Stimulated activated CD4-positive, alpha-beta T cell treated with anti-CD3 and anti-CD28 coated beads, TNF-alpha, amount 100 ng/mL, for 24 hours (primary cell): ENCODE measurements at regions not wholly inside any gene's neighbourhood (a gene's known extent, or its start where the extent isn't known, plus 50 kb on each side); places are given as distances from the start of the nearest gene placed in this dataset.
"Not testable (repeated sequence)": the region's sequence is repeated elsewhere in the genome, so short reads cannot be mapped to it uniquely, and the experiment has no call there.

ENCODE experiments used
- DNase-seq, 3 experiments: peaks; one replicate each; pipeline ENCODE4 v3.0.0-alpha.2; 2020; ENCODE audit warnings: low read depth in 3 of 3

DNA sequence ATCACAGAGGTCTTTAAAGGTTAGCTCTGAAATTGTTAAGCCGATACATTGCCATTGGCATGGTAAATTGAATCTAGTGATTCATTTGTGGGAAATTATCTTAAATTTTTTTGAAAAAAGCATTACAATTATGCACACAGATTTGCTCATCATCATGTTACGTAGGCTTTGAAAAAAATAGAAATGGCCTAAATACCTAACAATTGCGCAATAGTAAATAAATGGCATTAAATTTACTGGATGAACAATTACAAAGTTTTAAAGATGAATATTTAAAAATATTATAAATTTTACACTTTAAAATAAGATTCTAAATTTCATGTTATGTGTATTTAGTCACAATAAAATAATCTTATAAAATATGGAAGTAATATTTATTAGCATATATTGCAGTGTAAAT is 171.3 kb downstream of the RPRM start:
- no peak for DNase-seq

GRCh38 chr2:153299809-153300208 is 178.8 kb downstream of the RPRM start:
- DNase-seq = no peak

DNA sequence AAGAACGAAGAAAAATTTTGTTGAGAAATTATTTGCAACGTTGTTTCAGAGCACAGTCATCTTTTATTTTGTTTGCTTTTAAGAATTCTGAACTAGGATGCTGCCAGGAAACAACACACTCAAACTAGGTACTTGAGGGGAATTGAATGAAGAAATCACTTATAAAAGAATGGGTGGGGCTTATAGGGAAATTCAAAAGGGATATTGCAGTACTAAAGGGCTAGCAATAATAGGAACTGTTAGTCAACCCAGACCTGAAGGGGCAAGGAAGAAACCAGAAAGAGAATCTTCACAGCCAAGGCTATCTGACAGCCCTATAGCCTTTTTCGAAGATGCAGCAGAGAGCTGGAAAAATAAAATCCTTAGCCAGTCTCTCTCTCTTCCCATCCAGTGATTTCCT is 179.3 kb downstream of the RPRM start:
- DNase-seq = no peak

GRCh38 chr2:153294199-153294786 is 184.3 kb downstream of the RPRM start:
- DNase-seq = no peak

- no peak for DNase-seq
Observed at GRCh38 chr2:153291718-153292117, 186.8 kb downstream of the RPRM start.

GRCh38 chr2:153287109-153287801 is 191.3 kb downstream of the RPRM start:
- DNase-seq = no peak

- DNase-seq = no peak
Observed at GRCh38 chr2:153268941-153269461, 209.6 kb downstream of the RPRM start.

DNA sequence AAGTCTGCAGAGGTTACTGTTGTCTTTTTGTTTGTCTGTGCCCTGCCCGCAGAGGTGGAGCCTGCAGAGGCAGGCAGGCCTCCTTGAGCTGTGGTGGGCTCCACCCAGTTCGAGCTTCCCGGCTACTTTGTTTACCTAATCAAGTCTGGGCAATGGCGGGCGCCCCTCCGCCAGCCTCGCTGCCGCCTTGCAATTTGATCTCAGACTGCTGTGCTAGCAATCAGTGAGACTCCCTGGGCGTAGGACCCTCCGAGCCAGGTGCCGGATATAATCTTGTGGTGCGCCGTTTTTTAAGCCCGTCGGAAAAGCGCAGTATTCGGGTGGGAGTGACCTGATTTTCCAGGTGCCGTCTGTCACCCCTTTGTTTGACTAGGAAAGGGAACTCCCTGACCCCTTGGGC is 221.7 kb downstream of the RPRM start:
- not testable (repeated sequence) for DNase-seq

GRCh38 chr2:153246636-153247035 is 231.9 kb downstream of the RPRM start:
- not testable (repeated sequence) for DNase-seq

DNA sequence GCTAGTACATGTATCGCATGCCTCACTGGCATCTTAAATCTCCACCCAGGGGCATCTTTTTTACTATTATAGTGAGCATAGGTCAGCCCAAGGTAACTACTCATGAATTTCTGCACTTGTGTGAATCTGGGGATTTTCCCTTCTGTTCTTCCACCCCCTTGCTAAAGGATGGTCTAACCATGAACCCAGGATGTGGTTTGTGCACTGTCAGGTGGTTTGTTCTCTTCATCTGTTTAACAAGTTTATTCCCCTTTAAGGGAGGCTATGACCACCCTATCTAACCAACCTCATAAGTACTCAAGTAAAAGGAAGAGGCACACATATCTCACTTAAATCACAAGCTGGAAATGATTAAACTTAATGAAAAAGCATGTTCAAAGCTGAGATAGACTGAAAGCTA is 243.0 kb downstream of the RPRM start:
- no peak for DNase-seq

DNA sequence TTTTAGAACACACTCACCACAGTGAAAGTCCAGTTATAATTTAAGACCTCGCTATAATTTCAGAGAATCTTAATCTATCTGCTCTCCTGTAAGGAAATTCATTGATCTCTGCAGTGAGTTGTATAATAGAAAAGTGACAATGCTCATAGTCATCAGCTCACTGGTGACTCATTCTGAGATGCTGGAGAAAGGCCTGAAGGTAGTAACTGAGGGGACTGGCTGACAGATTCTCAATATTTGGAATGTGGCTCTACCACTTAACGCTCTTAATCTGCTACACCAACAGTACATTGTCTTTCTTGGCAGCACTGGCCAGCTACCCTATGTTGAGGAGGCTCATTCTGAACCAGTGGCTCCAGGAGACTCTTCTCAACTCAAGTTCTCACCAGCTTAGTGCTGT is 246.1 kb downstream of the RPRM start:
- no peak for DNase-seq

- DNase-seq = no peak
Observed at GRCh38 chr2:153230977-153231376, 247.6 kb downstream of the RPRM start.

GRCh38 chr2:153228904-153229303 is 249.7 kb downstream of the RPRM start:
- DNase-seq = no peak

DNA sequence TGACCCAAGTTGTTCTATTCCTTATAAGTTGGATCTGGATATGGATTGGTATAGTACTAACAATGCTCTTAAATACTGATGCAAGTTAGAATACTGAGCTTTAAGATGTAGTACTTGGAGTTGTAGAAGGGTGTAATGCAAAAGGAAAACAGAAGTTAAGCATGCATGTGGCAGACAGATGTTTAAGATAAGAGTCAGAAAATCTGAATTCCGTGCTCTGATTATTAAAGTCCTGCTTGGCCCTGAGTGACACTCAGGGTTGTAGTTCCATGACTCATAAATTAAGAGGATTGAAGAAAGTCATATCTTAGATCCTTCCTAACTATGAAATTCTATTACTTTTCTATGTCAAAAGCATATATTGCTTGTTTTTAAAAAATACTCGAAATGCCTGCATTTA is 250.6 kb downstream of the RPRM start:
- DNase-seq = no peak

- DNase-seq = no peak
Observed at GRCh38 chr2:153222231-153223165, 256.1 kb downstream of the RPRM start.

GRCh38 chr2:153221506-153221905 is 257.1 kb downstream of the RPRM start:
- DNase-seq = no peak

- DNase-seq = no peak
Observed at GRCh38 chr2:153221087-153221486, 257.5 kb downstream of the RPRM start.

DNA sequence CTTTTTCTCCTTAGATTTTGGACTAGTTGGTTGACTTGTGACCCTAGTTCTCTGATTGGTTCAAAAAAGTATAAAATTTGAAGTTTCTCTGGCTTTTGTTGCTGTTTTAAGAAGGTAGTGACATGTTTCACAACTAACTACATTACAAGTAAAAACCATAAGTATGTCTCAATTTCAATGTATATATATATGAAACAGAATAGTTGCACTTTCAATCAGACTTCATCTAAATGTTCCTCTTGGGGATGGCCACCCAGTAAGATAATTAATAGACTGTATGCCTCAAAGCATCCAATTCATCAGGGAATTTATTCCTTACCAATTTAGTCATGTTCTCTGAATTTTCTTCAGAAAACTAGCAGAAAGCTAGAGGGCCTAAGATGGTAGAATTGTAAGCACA is 259.7 kb downstream of the RPRM start:
- no peak for DNase-seq

DNA sequence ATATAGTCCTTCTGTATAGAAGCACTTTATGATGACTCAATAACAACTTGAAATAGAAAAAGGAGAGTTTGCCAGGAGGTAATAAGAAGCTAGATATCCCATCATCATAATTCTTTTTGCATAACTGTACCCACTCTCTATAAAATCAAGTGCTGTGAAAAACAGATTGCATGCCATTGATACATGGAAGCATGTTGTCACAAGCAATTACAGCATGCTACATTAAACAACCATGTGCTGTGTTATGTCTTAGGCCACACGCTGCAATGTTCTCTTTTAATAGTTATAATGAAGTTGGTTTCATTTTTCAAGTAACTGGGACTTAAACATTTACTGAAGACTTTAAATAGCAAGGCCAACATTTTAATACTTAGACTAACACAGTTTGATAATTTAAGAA is 264.2 kb downstream of the RPRM start:
- no peak for DNase-seq

- DNase-seq = no peak
Observed at GRCh38 chr2:153213022-153213421, 265.5 kb downstream of the RPRM start.

DNA sequence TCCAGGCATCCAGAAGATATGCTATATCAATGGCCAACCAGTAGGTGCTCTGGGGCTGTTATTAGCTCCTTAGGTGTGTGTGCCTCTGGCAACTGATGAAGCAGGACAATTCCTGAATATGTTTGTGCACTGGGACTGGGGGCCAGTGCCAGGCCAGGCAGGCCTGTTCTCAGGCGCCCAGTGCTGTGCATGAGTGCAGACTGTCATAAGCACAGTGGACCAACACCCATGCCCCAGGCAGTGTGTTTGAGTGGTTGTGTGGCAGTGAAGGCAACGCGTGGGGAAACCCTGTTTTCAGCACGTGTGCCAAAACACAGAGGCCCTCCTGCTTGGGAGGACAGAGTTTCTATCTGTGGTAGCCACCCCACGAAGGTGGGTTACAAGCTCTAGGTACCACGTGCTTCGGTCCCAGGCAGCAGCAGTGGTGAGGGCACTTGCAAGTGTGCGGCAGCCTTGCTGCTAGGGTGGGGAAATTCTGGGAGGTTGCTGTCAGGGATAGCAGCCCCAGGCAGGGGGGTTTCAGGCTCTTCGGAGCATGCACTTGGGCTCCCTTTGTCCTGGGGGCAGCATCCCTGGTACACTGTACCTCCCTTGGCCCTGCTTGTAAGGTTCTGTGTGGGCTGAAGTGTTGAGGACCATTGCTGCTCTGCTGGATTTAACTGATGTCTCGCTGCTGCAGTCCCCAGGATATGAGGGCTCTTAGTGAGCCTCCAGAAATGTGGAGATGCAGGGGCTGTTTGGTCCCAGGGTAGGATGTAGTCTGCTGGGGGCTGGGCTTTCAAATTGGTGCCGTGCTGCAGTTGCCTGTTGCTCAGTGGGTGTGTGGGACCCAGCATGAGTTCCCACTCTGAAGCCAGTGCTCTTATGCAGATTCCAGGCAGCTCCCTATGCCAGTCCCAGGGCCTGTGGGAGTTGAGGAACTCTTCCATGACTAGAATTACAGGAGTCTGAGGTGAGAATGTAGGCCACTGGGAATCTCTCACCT is 280.9 kb downstream of the RPRM start:
- DNase-seq = no peak
